DMS79 (cell line): ENCODE measurements at regions not wholly inside any gene's neighbourhood (a gene's known extent, or its start where the extent isn't known, plus 50 kb on each side); places are given as distances from the start of the nearest gene placed in this dataset.
"Not testable (repeated sequence)": the region's sequence is repeated elsewhere in the genome, so short reads cannot be mapped to it uniquely, and the experiment has no call there.

Experiments
- DNase-seq: peaks from one replicate; lab custom pipeline; 2025; lab: John Stamatoyannopoulos, UW

- DNase-seq: no peak
Observed at GRCh38 chr9:38255599-38255998, 136.9 kb upstream of the ALDH1B1 start.

GRCh38 chr9:38254756-38255155 lies 137.7 kb upstream of the ALDH1B1 start:
- no peak for DNase-seq

GRCh38 chr9:38254151-38254550 lies 138.4 kb upstream of the ALDH1B1 start:
- DNase-seq: no peak

- no peak for DNase-seq
Observed at GRCh38 chr9:38253200-38253599, 139.3 kb upstream of the ALDH1B1 start.

- no peak for DNase-seq
Observed at GRCh38 chr9:38251036-38251860, 141.3 kb upstream of the ALDH1B1 start.

GRCh38 chr9:38250279-38251035 lies 142.0 kb upstream of the ALDH1B1 start:
- DNase-seq: no peak

- DNase-seq: no peak
Observed at GRCh38 chr9:38249587-38250210, 142.8 kb upstream of the ALDH1B1 start.

GRCh38 chr9:38249049-38249448 lies 143.5 kb upstream of the ALDH1B1 start:
- DNase-seq: no peak

- DNase-seq: no peak
Observed at GRCh38 chr9:38246833-38247232, 145.7 kb upstream of the ALDH1B1 start.

GRCh38 chr9:38244971-38245370 lies 147.5 kb upstream of the ALDH1B1 start:
- DNase-seq: no peak

- no peak for DNase-seq
Observed at GRCh38 chr9:38243993-38244392, 148.5 kb upstream of the ALDH1B1 start.

- not testable (repeated sequence) for DNase-seq
Observed at GRCh38 chr9:38242151-38242550, 150.4 kb upstream of the ALDH1B1 start.

- DNase-seq: no peak
Observed at GRCh38 chr9:38240051-38240450, 152.5 kb upstream of the ALDH1B1 start.

- DNase-seq: no peak
Observed at GRCh38 chr9:38235244-38235643, 157.3 kb upstream of the ALDH1B1 start.

- DNase-seq: no peak
Observed at GRCh38 chr9:38234479-38235170, 157.9 kb upstream of the ALDH1B1 start.

GRCh38 chr9:38233796-38234355 lies 158.6 kb upstream of the ALDH1B1 start:
- DNase-seq: no peak

GRCh38 chr9:38233343-38233742 lies 159.2 kb upstream of the ALDH1B1 start:
- no peak for DNase-seq

GRCh38 chr9:38232895-38233294 lies 159.6 kb upstream of the ALDH1B1 start:
- no peak for DNase-seq

- DNase-seq: no peak
Observed at GRCh38 chr9:38229504-38230155, 160.6 kb upstream of the SHB start.

- DNase-seq: no peak
Observed at GRCh38 chr9:38229104-38229500, 160.1 kb upstream of the SHB start.

- peak; percentile 10 for DNase-seq
Observed at GRCh38 chr9:38228331-38229103, 159.5 kb upstream of the SHB start.
